ENCODE measurements at regions not wholly inside any gene's neighbourhood (a gene's known extent, or its start where the extent isn't known, plus 50 kb on each side); places are given as distances from the start of the nearest gene placed in this dataset.

DNA sequence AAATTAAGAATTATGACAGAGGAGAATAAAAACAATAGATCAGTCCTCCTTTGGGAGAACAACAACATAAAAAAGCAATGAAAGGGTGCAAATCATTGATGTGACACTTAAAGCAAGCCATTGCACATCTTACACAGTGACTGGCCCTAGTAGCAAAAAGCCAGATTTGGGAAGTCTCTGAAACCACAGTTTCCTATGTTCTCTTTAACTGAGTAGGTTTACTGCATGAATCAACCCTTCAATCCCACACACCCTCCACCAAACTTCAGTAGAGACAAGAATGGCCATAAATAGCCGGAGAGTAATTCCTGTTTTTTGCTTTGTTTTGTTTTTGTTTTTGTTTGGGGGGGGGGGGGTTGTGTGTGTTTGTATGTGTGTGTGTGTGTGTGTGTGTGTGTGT lies 180.8 kb downstream of the VEGFC start:
- TF ChIP-seq REST (IDR thresholded peaks at IDR 0.05; ENCODE audit: low read depth): no peak
- TF ChIP-seq, protein P1, sequence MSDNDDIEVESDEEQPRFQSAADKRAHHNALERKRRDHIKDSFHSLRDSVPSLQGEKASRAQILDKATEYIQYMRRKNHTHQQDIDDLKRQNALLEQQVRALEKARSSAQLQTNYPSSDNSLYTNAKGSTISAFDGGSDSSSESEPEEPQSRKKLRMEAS (IDR thresholded peaks at IDR 0.05): no peak
- TF ChIP-seq JUND (IDR thresholded peaks at IDR 0.05): no peak
- TF ChIP-seq EGR1 (IDR thresholded peaks at IDR 0.05; ENCODE audit: low read depth): no peak
- TF ChIP-seq CTCF (IDR thresholded peaks at IDR 0.05 in 2 of 3, conservative IDR thresholded peaks at IDR 0.05 in 1 of 3; ENCODE audit: borderline replicate concordance in 1 of 3, insufficient read depth in 1 of 3, low read depth in 2 of 3, low read length in 2 of 3): no peak
- TF ChIP-seq POLR2A (IDR thresholded peaks at IDR 0.05; ENCODE audit: borderline replicate concordance, extremely low read depth, insufficient read depth, insufficient read length): no peak
- TF ChIP-seq EZH2 (IDR thresholded peaks at IDR 0.05): no peak
- no peak for TF ChIP-seq SP1 (IDR thresholded peaks at IDR 0.05; ENCODE audit: low read depth)
- no peak for TF ChIP-seq ELF1 (IDR thresholded peaks at IDR 0.05; ENCODE audit: borderline replicate concordance, low read depth)
- TF ChIP-seq ZBTB33 (IDR thresholded peaks at IDR 0.05; ENCODE audit: extremely low read depth, insufficient replicate concordance, low read length): no peak
- no peak for TF ChIP-seq POLR2AphosphoS5 (IDR thresholded peaks at IDR 0.05; ENCODE audit: low read depth, low read length)
- TF ChIP-seq SRF (IDR thresholded peaks at IDR 0.05; ENCODE audit: low read depth): no peak
- no peak for TF ChIP-seq ZFX (IDR thresholded peaks at IDR 0.05)
